HuH-7 (cell line): ENCODE measurements at regions not wholly inside any gene's neighbourhood (a gene's known extent, or its start where the extent isn't known, plus 50 kb on each side); places are given as distances from the start of the nearest gene placed in this dataset.

Experiments used
- DNase-seq: peaks from one replicate; pipeline ENCODE4 v3.0.0; 2011; ENCODE audit warnings: low spot score

- DNase-seq = no peak
These were observed 173.6 kb downstream of the ARHGAP12 start for GRCh38 chr10:31754803-31755624.

- no peak for DNase-seq
These were observed 174.9 kb downstream of the ARHGAP12 start for GRCh38 chr10:31753681-31754080.

GRCh38 chr10:31752170-31752569 is 176.5 kb downstream of the ARHGAP12 start:
- DNase-seq = no peak

GRCh38 chr10:31751738-31752080 is 176.9 kb downstream of the ARHGAP12 start:
- DNase-seq = no peak

DNA sequence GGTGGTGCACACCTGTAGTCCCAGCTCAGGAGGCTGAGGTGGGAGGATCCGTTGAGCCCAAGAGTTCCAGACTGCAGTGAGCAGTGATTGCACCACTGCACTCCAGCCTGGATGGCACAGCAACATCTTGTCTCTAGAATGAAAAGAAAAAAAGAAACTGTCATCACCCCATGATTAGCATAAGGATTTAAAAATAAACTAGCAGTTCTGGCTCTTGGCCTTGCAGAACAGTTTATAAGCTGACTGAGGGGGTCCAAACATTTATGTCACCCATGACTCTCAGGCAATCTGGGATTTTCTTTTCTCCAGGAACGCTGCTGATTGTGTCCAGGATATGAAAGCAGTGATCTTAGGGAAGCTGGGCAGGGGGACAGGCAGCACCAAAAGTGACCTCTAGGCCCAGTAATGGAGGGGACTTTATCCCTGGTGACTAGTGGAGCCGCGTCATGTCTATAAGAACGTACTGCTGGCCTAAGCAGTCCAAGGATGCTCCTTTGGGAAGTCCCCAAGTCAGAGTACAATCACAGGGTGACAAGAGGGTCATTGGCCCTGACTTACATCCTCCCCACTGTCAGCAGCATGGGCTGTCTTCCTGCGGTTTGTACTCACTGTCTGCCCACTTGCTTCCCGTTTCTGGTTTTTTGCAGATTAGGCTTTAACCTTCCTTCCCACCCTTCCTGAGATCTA is 177.4 kb downstream of the ARHGAP12 start:
- no peak for DNase-seq

DNA sequence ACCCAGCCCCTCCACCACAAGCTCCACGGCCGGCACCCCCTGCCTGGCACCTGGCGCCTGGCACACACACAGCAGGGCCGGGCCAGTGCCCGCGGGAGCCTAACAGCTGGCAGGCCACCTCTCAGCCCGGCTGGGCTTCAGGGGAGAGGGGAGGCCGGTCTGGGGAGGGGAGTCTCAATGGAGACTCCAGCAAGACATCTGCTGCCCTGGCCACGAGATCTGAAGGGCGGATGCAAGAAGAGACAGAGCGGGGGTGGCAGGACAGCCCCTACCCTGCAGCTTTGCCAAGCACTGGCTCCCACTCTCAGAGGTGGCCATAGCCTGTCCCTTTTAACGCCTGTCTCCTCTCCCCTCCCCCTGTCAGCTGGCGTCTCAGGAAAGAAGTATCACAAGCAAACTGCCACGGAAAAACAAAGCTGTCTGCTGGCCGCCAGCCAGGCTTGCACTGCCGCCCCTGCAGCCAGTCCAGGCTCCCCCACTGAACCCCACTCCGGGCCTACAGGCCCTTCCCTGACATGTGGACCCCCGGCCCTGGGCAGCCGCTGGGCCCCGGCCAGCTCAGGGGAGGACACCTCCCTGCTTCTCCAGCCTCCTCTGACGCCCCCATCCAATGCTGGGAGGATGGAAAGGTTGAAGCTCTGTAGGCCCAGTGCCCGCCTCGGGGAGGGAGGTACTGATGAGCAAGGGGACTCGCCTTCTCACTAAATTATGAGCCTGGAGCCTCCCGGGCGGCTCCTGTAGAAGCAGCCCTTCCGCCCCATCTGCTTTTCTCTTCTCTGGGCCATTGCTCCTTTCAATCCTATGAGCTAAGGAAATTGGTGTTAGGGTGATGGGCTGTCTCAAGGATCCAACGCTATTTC is 178.4 kb downstream of the ARHGAP12 start:
- no peak for DNase-seq

DNA sequence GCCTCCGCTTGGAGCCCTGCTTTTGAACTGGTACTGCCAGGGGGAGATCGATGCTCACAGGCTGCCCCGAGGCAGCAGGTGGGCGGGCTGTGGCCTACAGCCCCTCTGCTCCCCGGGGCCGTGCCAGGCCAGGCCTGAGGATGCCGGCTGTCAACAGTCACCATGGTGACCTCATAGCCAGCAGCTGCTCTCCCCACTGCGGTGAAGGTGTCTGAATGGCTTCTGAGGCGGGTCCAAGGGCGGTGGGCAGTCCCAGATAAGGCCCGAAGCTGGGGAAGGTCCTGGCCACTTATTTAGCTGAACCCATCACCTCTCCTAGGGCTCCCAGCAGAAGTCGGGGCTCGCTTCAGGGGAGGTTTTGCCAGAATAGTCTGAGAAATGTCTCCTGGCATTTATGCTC is 179.3 kb downstream of the ARHGAP12 start:
- DNase-seq = no peak

- DNase-seq = no peak
These were observed 182.8 kb downstream of the ARHGAP12 start for GRCh38 chr10:31745612-31746376.

- no peak for DNase-seq
These were observed 184.6 kb downstream of the ARHGAP12 start for GRCh38 chr10:31744025-31744424.

- DNase-seq = no peak
These were observed 186.4 kb downstream of the ARHGAP12 start for GRCh38 chr10:31742255-31742654.

GRCh38 chr10:31741473-31741872 is 187.2 kb downstream of the ARHGAP12 start:
- DNase-seq = no peak

DNA sequence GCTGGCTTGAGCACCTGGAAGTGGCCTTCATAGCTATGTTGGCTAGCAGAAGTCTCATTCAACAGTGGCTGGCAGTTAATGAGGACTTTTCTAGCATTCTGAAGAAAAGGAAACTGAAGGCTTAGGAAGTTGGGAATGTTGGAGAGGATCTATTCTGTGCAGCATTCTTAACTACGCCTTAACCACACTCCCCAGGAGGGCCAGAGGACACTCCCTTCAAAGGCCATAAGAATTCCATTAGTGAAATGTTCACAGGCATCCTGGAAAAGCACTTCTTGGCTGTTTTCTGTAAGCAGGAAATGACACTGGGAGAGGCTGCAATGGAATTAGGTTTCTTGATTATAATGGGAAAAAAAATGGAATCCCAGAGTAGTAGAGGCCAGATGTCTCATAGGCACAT is 188.9 kb downstream of the ARHGAP12 start:
- DNase-seq = no peak

DNA sequence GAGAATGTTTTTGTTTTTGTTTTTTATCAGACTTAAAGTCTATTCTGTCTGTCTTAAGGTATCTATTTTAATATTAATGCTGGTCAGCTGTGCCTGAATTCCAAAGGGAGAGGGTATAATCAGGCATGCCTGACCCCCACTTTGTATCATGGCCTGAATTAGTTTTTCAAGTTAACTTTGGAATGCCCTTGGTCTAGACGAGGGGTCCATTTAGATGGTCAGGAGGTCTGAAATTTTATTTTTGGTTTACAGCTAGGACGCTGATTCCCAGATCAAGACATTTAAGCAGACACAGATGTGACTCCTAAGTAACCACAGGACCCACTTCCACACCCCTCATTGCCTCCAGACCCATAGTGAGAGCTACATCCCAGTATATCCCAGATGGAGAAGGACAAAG is 189.5 kb downstream of the ARHGAP12 start:
- no peak for DNase-seq

- no peak for DNase-seq
These were observed 196.9 kb downstream of the ARHGAP12 start for GRCh38 chr10:31731711-31732110.

DNA sequence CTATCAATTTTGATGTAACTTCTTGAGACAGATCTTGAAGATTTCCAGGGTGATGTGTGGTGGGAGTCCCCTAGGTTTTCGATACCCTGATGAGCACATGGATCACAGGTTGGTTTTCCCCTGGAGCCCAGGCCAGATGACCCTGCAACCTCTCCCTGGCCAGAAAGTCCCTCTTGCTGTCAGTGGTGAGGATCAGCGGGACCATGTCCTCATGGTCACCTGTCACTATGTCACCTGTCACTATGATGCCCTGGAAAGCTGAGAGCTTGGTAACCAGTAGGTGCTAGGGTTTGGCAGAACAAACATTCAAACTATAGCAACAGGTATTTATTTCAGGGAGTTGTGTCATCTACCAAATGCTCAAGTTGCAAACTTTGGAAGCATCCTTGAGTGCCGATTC is 197.9 kb downstream of the ARHGAP12 start:
- DNase-seq = no peak

DNA sequence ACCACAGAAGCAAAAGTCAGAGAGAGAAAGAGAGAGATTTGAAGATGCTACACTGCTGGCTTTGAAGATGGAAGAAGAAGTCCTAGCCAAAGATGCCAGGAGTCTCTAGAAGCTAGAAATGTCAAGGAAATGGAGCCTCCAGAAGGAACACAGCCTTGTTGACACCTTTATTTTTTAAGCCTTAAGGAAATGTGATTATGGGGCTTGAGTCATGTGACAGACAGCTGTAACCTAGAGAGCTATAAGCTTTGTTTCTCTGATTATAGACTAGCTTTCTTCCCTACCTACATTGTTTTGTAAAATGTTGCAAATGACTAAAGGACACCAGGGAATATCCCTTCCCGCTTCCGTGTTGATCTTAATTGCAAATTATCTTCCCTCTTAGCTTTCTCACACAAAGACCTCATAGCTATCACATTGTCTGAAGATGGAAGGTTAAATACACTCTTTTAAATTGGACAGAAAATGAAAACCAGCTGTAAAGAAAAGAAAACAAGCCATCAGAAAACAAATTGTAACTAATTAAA is 199.9 kb downstream of the ARHGAP12 start:
- DNase-seq = no peak

GRCh38 chr10:31725436-31725835 is 203.2 kb downstream of the ARHGAP12 start:
- no peak for DNase-seq

- no peak for DNase-seq
These were observed 204.3 kb downstream of the ARHGAP12 start for GRCh38 chr10:31724296-31724695.

DNA sequence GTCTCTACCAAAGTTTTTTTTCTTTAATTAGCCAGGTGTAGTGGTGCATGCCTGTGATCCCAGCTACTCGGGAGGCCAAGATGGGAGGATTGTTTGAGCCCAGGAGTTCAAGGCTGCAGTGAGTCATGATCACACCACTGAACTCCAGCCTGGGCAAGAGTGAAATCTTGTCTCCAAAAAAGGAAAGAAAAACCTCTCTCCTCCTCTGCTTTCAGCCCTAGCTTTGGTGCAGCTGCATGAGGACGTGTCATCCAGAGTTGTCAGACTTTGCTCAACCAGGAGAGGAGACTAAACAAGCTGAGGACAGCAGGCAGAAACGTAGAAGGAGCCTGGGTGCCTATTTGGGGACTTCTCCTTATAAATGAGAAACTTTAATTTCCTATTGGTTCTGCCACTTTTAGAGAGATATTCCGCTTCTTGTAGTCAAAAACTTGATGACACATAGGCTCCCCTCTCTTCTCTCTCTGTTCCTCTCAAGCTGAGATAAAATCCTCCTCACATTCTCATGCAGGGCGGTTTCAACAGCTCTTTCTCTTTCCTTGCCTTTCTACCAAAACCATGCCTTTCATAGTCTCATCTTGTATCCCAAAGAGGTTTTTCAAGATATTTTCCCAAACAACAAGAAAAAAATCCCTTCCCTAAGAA is 205.4 kb downstream of the ARHGAP12 start:
- DNase-seq = no peak

- no peak for DNase-seq
These were observed 207.5 kb downstream of the ARHGAP12 start for GRCh38 chr10:31721096-31721495.

DNA sequence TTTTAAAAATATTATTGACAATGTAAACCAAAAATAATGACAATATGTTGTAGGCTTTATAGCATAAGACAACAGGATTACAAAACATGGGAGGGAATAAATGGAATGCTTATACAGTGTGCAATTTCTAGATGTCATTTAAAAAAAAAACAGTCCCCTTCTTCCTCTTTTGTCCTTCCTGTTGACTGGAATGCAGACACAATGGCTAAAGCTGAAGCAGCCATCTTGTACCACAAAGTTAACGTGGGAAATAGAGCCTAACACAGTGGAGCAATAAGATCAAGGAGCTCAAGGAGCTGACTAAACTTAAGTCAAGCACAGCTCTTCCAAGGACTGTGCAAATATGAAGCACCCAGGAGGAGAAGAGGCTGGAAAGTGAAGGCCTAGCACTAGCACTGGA is 208.1 kb downstream of the ARHGAP12 start:
- DNase-seq = no peak
